ENCODE measurements at regions not wholly inside any gene's neighbourhood (a gene's known extent, or its start where the extent isn't known, plus 50 kb on each side); places are given as distances from the start of the nearest gene placed in this dataset.

DNA sequence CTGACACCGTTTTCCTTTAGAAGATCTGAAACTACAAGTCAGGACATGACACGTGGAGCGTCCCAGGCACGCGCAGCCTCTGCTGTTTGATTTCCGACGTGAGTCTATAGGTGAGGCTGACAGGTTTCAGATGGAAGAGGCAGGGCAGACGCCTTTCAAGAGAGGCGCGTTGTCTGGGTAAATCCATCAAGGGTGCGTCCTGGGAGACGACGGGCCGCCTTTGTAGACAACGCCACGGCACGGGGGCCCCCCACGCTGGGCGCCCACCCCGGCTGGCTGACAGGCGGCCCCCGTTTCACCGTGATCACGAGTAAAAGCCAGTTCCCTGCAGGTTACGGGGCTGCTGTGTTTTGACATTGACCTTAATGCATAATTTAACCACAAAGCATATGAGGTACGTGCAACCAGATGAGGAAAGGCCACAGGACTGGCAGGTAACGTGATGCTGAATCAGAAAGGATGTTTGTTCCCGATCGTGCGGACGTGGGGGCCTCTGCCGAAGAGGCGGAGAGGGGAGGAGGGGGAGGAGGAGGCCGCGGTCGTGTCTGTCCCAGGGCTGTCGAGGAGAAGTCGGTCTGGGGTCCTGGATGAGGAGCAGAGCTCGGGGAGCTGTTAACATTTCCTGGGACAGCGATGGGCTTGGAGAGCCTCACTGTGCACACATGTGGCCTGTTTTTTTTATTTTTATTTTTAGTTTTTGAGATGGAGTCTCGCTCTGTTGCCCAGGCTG is 51.1 kb upstream of the PPP2R3B start:
- H3K36me3 ChIP-seq: no peaks in the 10 kb centered on the region
- H3K27me3 ChIP-seq: no peaks in the 10 kb centered on the region
- DNase-seq (ENCODE audit: low spot score in 2 of 2): no peak
- H3K4me1 ChIP-seq: no peaks in the 10 kb centered on the region
- H3K4me3 ChIP-seq: no peak overlapping the region
- no peak overlapping the region for H3K27ac ChIP-seq
- TF ChIP-seq, protein P1, sequence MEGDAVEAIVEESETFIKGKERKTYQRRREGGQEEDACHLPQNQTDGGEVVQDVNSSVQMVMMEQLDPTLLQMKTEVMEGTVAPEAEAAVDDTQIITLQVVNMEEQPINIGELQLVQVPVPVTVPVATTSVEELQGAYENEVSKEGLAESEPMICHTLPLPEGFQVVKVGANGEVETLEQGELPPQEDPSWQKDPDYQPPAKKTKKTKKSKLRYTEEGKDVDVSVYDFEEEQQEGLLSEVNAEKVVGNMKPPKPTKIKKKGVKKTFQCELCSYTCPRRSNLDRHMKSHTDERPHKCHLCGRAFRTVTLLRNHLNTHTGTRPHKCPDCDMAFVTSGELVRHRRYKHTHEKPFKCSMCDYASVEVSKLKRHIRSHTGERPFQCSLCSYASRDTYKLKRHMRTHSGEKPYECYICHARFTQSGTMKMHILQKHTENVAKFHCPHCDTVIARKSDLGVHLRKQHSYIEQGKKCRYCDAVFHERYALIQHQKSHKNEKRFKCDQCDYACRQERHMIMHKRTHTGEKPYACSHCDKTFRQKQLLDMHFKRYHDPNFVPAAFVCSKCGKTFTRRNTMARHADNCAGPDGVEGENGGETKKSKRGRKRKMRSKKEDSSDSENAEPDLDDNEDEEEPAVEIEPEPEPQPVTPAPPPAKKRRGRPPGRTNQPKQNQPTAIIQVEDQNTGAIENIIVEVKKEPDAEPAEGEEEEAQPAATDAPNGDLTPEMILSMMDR (IDR thresholded peaks at IDR 0.05): no peak
- intact Hi-C loops (cut with DNase I): no loop called here
- no peaks in the 10 kb centered on the region for H3K9me3 ChIP-seq

DNA sequence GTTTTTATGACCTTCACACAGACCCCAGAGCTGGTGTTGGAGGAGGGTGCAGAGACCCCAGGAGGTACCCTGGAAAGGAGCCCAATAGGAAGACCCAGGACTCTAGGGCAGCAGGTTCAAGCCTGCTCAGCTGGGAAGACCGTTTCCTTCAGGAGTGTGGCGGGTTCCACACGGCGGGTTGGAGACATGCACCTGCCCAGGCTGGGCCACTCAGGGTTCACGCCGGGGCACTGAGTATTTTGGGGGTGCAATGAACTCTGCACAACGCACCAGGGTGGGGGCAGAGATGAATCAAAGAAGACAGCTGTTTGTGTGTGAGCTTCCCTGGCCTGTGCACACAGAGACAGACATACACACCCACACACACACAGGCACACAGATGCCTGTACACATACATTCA is 52.5 kb upstream of the PPP2R3B start:
- TF ChIP-seq, protein P1 (IDR thresholded peaks at IDR 0.05): no peak
- Histone ChIP-seq H3K4me3 (no peak overlapping the region), H3K27me3 (no peaks in the 10 kb centered on the region), H3K36me3 (no peaks in the 10 kb centered on the region), H3K9me3 (no peaks in the 10 kb centered on the region), H3K27ac (no peak overlapping the region), H3K4me1 (no peaks in the 10 kb centered on the region)
- no peak for DNase-seq (ENCODE audit: low spot score in 2 of 2)
- intact Hi-C loops (cut with DNase I): no loop called here

DNA sequence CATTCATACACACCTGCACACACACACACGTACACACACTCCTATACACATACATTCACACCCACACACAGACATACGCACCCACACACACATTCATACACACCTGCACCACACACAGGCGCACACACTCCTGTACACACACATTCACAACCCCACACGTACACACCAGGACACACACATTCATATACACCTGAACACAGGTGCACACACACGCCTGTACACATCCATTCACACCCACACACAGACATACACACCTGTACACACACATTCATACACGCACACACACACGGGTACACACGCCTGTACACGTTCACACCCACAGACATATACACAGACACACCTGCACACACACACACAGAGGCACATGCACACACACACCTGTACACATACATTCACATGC is 53.0 kb upstream of the PPP2R3B start:
- no peaks in the 10 kb centered on the region for H3K4me1 ChIP-seq
- intact Hi-C loops (cut with DNase I): no loop called here
- TF ChIP-seq, protein P1 (IDR thresholded peaks at IDR 0.05): no peak
- H3K4me3 ChIP-seq: no peak overlapping the region
- H3K9me3 ChIP-seq: no peaks in the 10 kb centered on the region
- no peaks in the 10 kb centered on the region for H3K27me3 ChIP-seq
- no peak for DNase-seq (ENCODE audit: low spot score in 2 of 2)
- H3K36me3 ChIP-seq: no peaks in the 10 kb centered on the region
- no peak overlapping the region for H3K27ac ChIP-seq

DNA sequence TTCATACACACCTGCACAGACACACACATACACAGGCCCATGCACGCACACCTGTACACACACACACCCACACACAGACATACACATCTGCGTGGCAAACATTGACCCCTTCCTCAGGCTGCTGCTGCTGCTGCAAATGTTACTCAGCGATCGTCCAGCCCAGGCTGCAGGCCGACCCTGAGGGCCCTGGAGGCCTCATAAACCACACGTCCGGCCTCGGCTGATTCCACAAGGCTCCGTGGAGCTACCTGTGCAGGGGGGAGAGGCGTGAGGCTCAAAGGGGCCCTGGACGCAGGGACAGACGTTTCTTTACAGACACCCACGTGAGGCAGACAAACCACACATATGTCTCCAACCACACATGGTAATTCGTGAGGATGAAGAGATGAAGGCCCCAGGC is 53.9 kb upstream of the PPP2R3B start:
- intact Hi-C loops (cut with DNase I): no loop called here
- Histone ChIP-seq H3K4me1 (no peaks in the 10 kb centered on the region), H3K27me3 (no peaks in the 10 kb centered on the region), H3K9me3 (no peaks in the 10 kb centered on the region), H3K4me3 (no peak overlapping the region), H3K27ac (no peak overlapping the region), H3K36me3 (no peaks in the 10 kb centered on the region)
- TF ChIP-seq, protein P1 (IDR thresholded peaks at IDR 0.05): no peak
- no peak for DNase-seq (ENCODE audit: low spot score in 2 of 2)

DNA sequence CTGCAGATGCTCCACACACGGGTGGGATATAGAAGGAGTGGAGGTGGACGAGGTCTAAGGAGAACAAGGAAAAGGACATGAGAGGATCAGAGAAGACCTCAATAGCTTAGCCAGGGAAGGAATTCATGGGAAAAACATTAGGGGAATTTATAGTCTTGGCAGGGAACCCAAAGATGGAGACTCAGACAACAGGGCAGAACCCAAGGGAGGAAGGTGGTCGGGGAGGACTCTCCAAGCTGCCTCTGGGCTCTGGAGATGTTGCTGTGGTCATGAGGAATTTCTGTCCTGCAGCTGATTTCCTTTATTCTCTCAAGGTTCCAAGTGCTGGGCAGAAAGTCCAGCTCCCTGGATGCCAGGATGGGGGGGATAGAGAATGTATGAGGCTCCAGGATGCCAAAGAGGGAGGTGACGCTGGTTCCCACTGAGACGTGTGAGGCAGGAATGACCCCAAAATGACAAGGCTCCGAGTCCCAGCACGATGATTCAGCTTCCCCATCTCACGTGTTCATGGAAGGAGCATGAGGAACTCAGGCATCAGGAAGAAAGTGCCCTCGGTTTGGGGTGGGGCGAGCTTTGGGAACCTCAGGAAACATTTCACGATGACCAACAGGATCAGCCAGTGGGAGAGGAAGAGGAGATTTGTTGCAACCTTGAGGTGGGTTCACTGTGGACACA is 57.0 kb upstream of the PPP2R3B start:
- Histone ChIP-seq H3K27me3 (no peaks in the 10 kb centered on the region), H3K4me3 (no peak overlapping the region), H3K36me3 (no peaks in the 10 kb centered on the region), H3K27ac (no peak overlapping the region), H3K4me1 (no peaks in the 10 kb centered on the region), H3K9me3 (no peaks in the 10 kb centered on the region)
- no peak for DNase-seq (ENCODE audit: low spot score in 2 of 2)
- intact Hi-C loops (cut with DNase I): no loop called here
- TF ChIP-seq, protein P1 (IDR thresholded peaks at IDR 0.05): no peak
